GM18951 (cell line): ENCODE measurements at regions not wholly inside any gene's neighbourhood (a gene's known extent, or its start where the extent isn't known, plus 50 kb on each side); places are given as distances from the start of the nearest gene placed in this dataset.

Source experiments
- POLR2A ChIP-seq: IDR thresholded peaks from 4 replicates; pipeline ENCODE4 v1.6.1; 2011; ENCODE audit warnings: mild to moderate bottlenecking; ENCODE audit not compliant: insufficient read length, insufficient read depth; ENCODE audit errors: extremely low read depth
- in situ Hi-C: fragments of 300-500 bp; cut with MboI; formaldehyde crosslinking; loops from one replicate; pipeline ENCODE4 v1.12.0; 2022; ENCODE audit warnings: low sequenced_read_pairs, mixed read lengths, inconsistent platforms; ENCODE audit not compliant: unreplicated experiment

- in situ Hi-C loops, result loop anchor here (25.0 kb wide), 2 partner anchors 336 to 611 kb away; no protein-coding TSS in a partner anchor
These were observed 70.6 kb downstream of the ZIC5 start for GRCh38 chr13:99900960-99901359.

GRCh38 chr13:99898421-99898820, 73.1 kb downstream of the ZIC5 start:
- in situ Hi-C loops, result no loop called here
- no peak for TF ChIP-seq POLR2A

More at GRCh38 chr13:99900960-99901359, 70.6 kb downstream of the ZIC5 start:
- TF ChIP-seq POLR2A, result no peak

GRCh38 chr13:99897076-99897440, 74.5 kb downstream of the ZIC5 start:
- in situ Hi-C loops, result no loop called here
- TF ChIP-seq POLR2A, result no peak

GRCh38 chr13:99896369-99897075, 75.0 kb downstream of the ZIC5 start:
- no peak for TF ChIP-seq POLR2A
- in situ Hi-C loops, result no loop called here

GRCh38 chr13:99895444-99896368, 75.9 kb downstream of the ZIC5 start:
- in situ Hi-C loops, result no loop called here
- no peak for TF ChIP-seq POLR2A

GRCh38 chr13:99894840-99895443, 76.6 kb downstream of the ZIC5 start:
- no peak for TF ChIP-seq POLR2A
- in situ Hi-C loops, result no loop called here

- in situ Hi-C loops, result no loop called here
- no peak for TF ChIP-seq POLR2A
These were observed 77.3 kb downstream of the ZIC5 start for GRCh38 chr13:99894105-99894839.

GRCh38 chr13:99893567-99893966, 78.0 kb downstream of the ZIC5 start:
- in situ Hi-C loops, result no loop called here
- no peak for TF ChIP-seq POLR2A

GRCh38 chr13:99892866-99893504, 78.6 kb downstream of the ZIC5 start:
- in situ Hi-C loops, result no loop called here
- TF ChIP-seq POLR2A, result no peak

GRCh38 chr13:99892196-99892613, 79.4 kb downstream of the ZIC5 start:
- no peak for TF ChIP-seq POLR2A
- in situ Hi-C loops, result no loop called here

- in situ Hi-C loops, result loop anchor here (10.0 kb wide), 1 partner anchor 232 kb away; no protein-coding TSS in a partner anchor
- no peak for TF ChIP-seq POLR2A
These were observed 84.9 kb downstream of the ZIC5 start for GRCh38 chr13:99886706-99887105.

GRCh38 chr13:99884913-99885312, 86.7 kb downstream of the ZIC5 start:
- TF ChIP-seq POLR2A, result no peak
- in situ Hi-C loops, result loop anchor here (10.0 kb wide), 1 partner anchor 230 kb away; no protein-coding TSS in a partner anchor
